Amniotic stem cell (primary cell): ENCODE measurements at regions not wholly inside any gene's neighbourhood (a gene's known extent, or its start where the extent isn't known, plus 50 kb on each side); places are given as distances from the start of the nearest gene placed in this dataset.
"Not testable (repeated sequence)": the region's sequence is repeated elsewhere in the genome, so short reads cannot be mapped to it uniquely, and the experiment has no call there.

Source experiments
- DNase-seq: peaks from one replicate; lab custom pipeline; 2025; lab: John Stamatoyannopoulos, UW

GRCh38 chr5:109989994-109990722, 300.4 kb downstream of the MAN2A1 start:
- DNase-seq: no peak

GRCh38 chr5:109990723-109991359, 301.1 kb downstream of the MAN2A1 start:
- DNase-seq: no peak

GRCh38 chr5:109992264-109992915, 302.7 kb downstream of the MAN2A1 start:
- DNase-seq: no peak

GRCh38 chr5:109994135-109994534, 304.4 kb downstream of the MAN2A1 start:
- no peak for DNase-seq

DNA sequence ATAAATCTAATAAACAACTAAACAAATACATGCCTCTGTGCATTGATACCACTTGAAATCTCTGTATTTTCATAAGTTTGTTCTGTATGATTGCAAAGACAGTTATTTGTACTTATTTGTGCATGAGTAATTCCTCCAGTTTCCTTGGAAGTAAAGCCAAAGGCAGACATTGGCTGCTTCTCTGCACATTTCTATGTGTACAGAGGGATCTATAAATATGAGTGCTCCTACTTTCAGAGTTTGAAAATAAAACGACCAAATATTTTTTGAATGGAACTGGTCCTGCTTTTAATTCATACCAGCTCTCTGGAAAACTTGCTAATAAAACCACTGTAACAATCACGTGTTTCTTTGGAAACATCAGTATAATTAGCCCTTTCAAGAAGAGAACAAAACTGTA, 306.5 kb downstream of the MAN2A1 start:
- no peak for DNase-seq

- DNase-seq: no peak
Measured at GRCh38 chr5:109997161-109997560, 307.4 kb downstream of the MAN2A1 start.

DNA sequence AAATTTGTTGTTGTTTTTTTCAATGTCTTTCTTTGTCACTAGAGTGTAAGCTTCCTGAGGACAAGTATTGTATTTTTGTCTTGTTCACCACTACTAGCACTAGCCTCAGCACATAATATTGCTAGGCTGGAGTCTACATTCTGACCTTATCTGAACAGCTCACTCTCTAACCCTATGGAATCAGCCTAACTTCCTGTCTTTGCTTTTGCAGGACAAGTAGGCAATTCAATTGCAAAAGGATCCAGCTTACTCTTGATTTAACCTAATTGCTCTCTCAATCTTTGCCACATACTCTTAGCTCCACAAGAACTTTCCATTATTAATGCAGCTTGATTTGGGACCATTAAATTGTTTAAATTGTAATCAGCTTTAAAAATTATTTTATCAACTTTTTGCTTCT, 308.5 kb downstream of the MAN2A1 start:
- no peak for DNase-seq

- no peak for DNase-seq
Measured at GRCh38 chr5:109998726-109999125, 309.0 kb downstream of the MAN2A1 start.

DNA sequence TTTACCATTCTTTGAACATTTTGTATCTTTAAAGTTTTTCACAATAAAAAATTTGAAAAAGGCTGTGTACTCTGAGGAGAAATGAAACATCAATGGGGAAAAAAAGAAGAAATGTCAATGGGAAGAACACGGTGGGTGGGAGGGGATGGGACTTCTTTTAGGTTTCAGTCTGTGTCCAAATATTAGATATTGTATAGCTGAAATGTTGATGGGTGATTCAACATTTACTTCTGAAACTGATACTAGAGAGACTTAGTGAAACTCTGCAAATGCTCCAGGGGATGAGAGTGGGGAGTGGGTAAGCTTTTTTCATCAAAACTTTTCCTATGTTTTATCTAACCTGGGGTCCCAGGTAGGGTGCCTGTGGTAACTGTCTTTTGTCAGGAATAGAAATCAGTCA, 311.9 kb downstream of the MAN2A1 start:
- DNase-seq: no peak

DNA sequence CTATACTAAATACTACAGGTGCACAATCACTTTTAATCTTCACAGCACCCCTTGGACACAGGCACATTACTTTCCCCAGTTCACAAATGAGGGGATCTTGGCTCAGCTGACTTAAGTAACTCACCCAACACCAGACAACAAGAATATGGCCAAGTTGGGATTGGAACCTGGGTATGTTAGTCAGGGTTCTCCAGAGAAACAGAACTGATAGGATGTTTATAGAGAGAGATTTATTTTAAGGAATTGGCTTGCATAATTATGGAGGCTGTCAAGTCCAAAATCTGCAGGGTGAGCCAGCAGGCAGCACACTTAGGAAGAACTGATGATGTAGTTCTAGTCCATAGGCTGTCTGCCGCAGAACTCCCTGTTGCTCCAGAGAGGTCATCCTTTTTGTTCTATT, 312.9 kb downstream of the MAN2A1 start:
- DNase-seq: no peak

DNA sequence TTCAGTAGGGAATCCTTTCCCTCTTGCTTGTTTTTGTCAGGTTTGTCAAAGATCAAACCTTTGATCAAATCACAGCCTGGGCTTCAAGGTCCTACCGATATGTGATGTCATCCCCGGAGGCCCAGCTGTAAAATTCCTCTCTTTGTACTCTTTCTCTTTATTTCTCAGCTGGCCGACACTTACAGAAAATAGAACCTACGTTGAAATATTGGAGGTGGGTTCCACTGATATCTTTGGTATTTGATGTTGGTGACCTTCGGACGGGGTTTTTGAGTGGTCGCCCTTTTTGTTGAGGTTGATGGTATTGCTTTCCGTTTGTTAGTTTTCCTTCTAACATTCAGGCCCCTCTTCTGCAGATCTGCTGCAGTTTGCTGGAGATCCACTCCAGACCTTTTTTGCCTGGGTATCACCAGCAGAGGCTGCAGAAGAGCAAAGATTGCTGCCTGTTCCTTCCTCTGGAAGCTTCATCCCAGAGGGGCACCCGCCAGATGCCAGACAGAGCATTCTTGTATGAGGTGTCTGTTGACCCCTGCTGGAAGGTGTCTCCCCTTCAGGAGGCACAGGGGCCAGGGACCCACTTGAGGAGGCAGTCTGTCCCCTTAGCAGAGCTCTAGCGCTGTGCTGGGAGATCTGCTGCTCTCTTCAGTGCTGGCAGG, 316.3 kb downstream of the MAN2A1 start:
- DNase-seq: not testable (repeated sequence)

GRCh38 chr5:110007101-110007500, 317.4 kb downstream of the MAN2A1 start:
- DNase-seq: no peak

DNA sequence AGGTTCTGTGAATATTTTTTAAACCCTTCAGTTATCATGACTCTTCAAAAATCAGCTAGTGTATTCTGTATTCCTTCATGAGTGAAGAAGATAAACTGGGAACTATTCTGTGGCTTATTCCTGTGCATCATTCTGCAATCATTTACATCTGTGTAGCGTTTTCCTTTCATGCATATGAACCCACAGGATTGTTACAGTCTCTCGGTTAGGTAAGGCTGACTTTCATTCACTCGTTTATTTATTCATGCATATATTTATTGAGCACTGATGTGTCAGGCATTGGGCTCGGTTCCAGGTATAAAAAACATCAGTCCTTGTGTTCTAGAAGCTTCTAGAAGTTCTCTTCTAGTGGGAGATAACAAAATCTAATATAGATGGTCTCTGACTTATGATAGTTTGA, 318.4 kb downstream of the MAN2A1 start:
- DNase-seq: no peak

DNA sequence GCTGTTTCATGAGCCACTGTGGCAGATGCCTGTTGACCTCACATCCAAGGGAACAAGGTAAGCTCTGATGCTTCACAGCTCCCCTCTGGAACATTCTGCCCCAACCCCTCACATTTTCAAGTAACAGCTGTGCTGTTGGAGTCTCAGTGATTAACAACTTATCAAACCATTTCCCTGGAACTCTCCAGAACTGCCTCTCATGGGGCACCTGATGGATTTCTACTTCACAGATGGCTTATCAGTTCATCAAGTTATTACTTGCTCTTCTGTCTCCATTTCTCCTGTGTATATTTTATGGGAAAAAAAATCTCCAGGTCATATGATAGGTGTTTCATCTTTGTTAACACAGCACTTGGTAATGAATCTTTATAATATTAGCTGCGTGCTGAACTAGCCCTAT, 322.4 kb downstream of the MAN2A1 start:
- no peak for DNase-seq

GRCh38 chr5:110013017-110013416, 323.3 kb downstream of the MAN2A1 start:
- DNase-seq: no peak

DNA sequence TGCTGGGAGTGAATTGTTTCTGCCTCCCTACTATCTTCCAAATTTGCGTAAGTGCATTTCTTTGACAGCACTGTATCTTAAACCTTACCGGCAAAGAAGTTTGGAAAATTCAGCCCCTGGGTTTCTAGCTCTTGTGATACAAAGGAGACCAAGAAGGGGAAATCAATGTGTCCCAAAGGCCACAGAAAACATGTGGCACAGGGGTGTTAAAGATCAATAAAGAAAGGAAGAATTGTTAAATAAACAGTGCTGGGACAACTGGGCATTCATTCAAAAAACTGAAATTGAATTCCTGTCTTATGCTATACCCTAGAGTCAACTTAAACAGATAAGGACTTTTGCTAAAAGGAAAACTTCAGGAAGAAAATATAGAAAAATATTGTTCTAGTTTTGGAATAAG, 328.1 kb downstream of the MAN2A1 start:
- no peak for DNase-seq

GRCh38 chr5:110018509-110018908, 328.8 kb downstream of the MAN2A1 start:
- DNase-seq: no peak

GRCh38 chr5:110019119-110019518, 329.4 kb downstream of the MAN2A1 start:
- DNase-seq: no peak

DNA sequence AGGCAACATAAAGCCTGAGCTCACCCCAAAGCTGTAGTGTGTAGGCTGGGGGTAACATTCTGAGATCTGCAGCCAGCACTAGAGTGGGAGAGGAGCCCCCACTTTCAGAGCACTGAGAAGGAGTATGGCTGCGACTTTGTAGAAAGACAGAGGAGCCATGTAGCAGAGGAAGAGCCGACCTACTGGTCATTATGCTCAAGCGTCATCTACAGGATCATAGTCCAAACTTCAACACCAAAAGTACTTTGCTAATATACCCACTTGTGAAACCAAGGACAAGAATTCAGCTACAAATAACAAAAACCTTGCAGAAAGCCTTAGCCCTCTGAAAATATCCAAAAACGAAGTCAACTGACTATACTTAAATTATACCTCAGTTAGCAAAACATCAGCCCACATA, 330.1 kb downstream of the MAN2A1 start:
- DNase-seq: no peak

DNA sequence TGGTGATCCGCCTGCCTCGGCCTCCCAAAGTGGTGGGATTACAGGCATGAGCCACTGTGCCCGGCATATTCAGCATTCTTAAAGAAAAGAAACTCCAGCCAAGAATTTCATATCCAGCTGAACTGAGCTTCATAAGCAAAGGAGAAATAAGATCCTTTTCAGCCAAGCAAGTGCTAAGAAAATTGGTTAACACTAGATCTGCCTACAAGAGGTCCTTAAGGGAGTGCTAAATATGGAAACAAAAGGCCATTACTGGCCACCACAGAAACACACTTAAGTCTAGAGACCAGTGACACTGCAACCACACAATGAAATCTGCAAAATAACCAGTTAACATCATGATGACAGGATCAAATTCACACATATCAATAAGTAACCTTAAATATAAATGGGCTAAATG, 331.5 kb downstream of the MAN2A1 start:
- no peak for DNase-seq

DNA sequence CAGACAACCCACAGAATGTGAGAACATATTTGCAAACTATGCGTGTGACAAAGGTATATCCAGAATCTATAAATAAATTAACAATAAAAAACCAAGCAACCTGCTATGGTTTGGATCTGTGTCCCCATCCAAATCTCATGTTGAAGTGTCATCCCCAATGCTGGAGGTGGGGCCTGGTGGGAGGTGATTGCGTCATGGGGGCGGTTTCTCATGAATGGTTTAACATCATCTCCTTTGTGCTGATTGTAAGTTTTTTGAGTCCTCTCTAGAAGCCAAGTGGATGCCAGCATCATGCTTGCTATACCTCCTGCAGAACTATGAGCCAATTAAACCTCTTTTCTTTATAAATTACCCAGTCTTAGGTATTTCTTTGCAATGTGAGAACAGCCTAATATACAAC, 335.4 kb downstream of the MAN2A1 start:
- DNase-seq: no peak

GRCh38 chr5:110027527-110028322, 338.0 kb downstream of the MAN2A1 start:
- DNase-seq: no peak
